T-helper 2 cell (primary cell): ENCODE measurements at regions not wholly inside any gene's neighbourhood (a gene's known extent, or its start where the extent isn't known, plus 50 kb on each side); places are given as distances from the start of the nearest gene placed in this dataset.
"Not testable (repeated sequence)": the region's sequence is repeated elsewhere in the genome, so short reads cannot be mapped to it uniquely, and the experiment has no call there.

Experiments used
- DNase-seq, 5 experiments: peaks; one replicate each; pipeline versions ENCODE4 v3.0.0 to v3.0.0-alpha.2; 2012 to 2022

- no peak for DNase-seq
These were observed 1106.0 kb downstream of the RPIA start for GRCh38 chr2:89797320-89798038.

- DNase-seq, result not testable (repeated sequence)
These were observed 1109.7 kb downstream of the RPIA start for GRCh38 chr2:89801207-89801606.

- DNase-seq, result not testable (repeated sequence)
These were observed 1114.9 kb downstream of the RPIA start for GRCh38 chr2:89806363-89806762.

- DNase-seq, result no peak
These were observed 1119.8 kb downstream of the RPIA start for GRCh38 chr2:89811295-89811694.

GRCh38 chr2:89811910-89812309 is 1120.4 kb downstream of the RPIA start:
- not testable (repeated sequence) for DNase-seq

- not testable (repeated sequence) for DNase-seq
These were observed 1122.9 kb downstream of the RPIA start for GRCh38 chr2:89814359-89814758.

GRCh38 chr2:89818873-89819272 is 1127.4 kb downstream of the RPIA start:
- DNase-seq, result no peak

- DNase-seq, result no peak
These were observed 1128.3 kb downstream of the RPIA start for GRCh38 chr2:89819809-89820208.

- no peak for DNase-seq
These were observed 1128.8 kb downstream of the RPIA start for GRCh38 chr2:89820248-89820647.

- DNase-seq, result no peak
These were observed 1130.0 kb downstream of the RPIA start for GRCh38 chr2:89821455-89821945.

GRCh38 chr2:89822342-89822741 is 1130.9 kb downstream of the RPIA start:
- DNase-seq, result not testable (repeated sequence)

- no peak for DNase-seq
These were observed 1132.1 kb downstream of the RPIA start for GRCh38 chr2:89823556-89823955.

- no peak for DNase-seq
These were observed 1133.6 kb downstream of the RPIA start for GRCh38 chr2:89825034-89825433.

- DNase-seq, result not testable (repeated sequence)
These were observed 1135.3 kb downstream of the RPIA start for GRCh38 chr2:89826741-89827140.

- not testable (repeated sequence) for DNase-seq
These were observed 1136.4 kb downstream of the RPIA start for GRCh38 chr2:89827829-89828228.

GRCh38 chr2:89828416-89828815 is 1136.9 kb downstream of the RPIA start:
- DNase-seq, result not testable (repeated sequence)

- DNase-seq, result not testable (repeated sequence)
These were observed 1137.6 kb downstream of the RPIA start for GRCh38 chr2:89828961-89829631.

GRCh38 chr2:89829828-89830227 is 1138.4 kb downstream of the RPIA start:
- no peak for DNase-seq

- DNase-seq, result not testable (repeated sequence)
These were observed 1139.1 kb downstream of the RPIA start for GRCh38 chr2:89830341-89831218.

GRCh38 chr2:89831641-89832498 is 1140.4 kb downstream of the RPIA start:
- no peak for DNase-seq

GRCh38 chr2:89833116-89833779 is 1141.8 kb downstream of the RPIA start:
- no peak for DNase-seq

GRCh38 chr2:89833780-89834117 is 1142.3 kb downstream of the RPIA start:
- no peak for DNase-seq
